NCI-H2171 treated with DMSO at 0.1 percent for 48 hours (cell line): ENCODE measurements at regions not wholly inside any gene's neighbourhood (a gene's known extent, or its start where the extent isn't known, plus 50 kb on each side); places are given as distances from the start of the nearest gene placed in this dataset.

Source experiments
- DNase-seq: peaks from one replicate; lab custom pipeline; 2025; lab: John Stamatoyannopoulos, UW

GRCh38 chr4:62450740-62451139 is 1250.6 kb downstream of the ADGRL3 start:
- DNase-seq, result no peak

GRCh38 chr4:62449538-62449937 is 1249.4 kb downstream of the ADGRL3 start:
- no peak for DNase-seq

- DNase-seq, result no peak
Observed at GRCh38 chr4:62448911-62449310, 1248.8 kb downstream of the ADGRL3 start.

GRCh38 chr4:62439051-62439450 is 1238.9 kb downstream of the ADGRL3 start:
- no peak for DNase-seq

- DNase-seq, result no peak
Observed at GRCh38 chr4:62434921-62435320, 1234.8 kb downstream of the ADGRL3 start.

GRCh38 chr4:62431513-62432231 is 1231.5 kb downstream of the ADGRL3 start:
- peak; percentile 77 for DNase-seq

GRCh38 chr4:62429297-62429696 is 1229.2 kb downstream of the ADGRL3 start:
- no peak for DNase-seq

- no peak for DNase-seq
Observed at GRCh38 chr4:62415256-62415655, 1215.1 kb downstream of the ADGRL3 start.

- DNase-seq, result no peak
Observed at GRCh38 chr4:62414563-62414962, 1214.4 kb downstream of the ADGRL3 start.

GRCh38 chr4:62410371-62411003 is 1210.4 kb downstream of the ADGRL3 start:
- no peak for DNase-seq

GRCh38 chr4:62408454-62408853 is 1208.3 kb downstream of the ADGRL3 start:
- no peak for DNase-seq

- DNase-seq, result no peak
Observed at GRCh38 chr4:62407534-62407933, 1207.4 kb downstream of the ADGRL3 start.

GRCh38 chr4:62402088-62402806 is 1202.1 kb downstream of the ADGRL3 start:
- DNase-seq, result no peak

- DNase-seq, result no peak
Observed at GRCh38 chr4:62399242-62399641, 1199.1 kb downstream of the ADGRL3 start.

- DNase-seq, result no peak
Observed at GRCh38 chr4:62398318-62398717, 1198.2 kb downstream of the ADGRL3 start.

- DNase-seq, result no peak
Observed at GRCh38 chr4:62394766-62395165, 1194.6 kb downstream of the ADGRL3 start.

GRCh38 chr4:62387808-62388207 is 1187.7 kb downstream of the ADGRL3 start:
- no peak for DNase-seq

GRCh38 chr4:62377700-62378099 is 1177.6 kb downstream of the ADGRL3 start:
- no peak for DNase-seq

- no peak for DNase-seq
Observed at GRCh38 chr4:62377245-62377644, 1177.1 kb downstream of the ADGRL3 start.

- no peak for DNase-seq
Observed at GRCh38 chr4:62366939-62367338, 1166.8 kb downstream of the ADGRL3 start.

GRCh38 chr4:62360156-62360545 is 1160.0 kb downstream of the ADGRL3 start:
- DNase-seq, result no peak

GRCh38 chr4:62359441-62360155 is 1159.5 kb downstream of the ADGRL3 start:
- no peak for DNase-seq

GRCh38 chr4:62344915-62345314 is 1144.8 kb downstream of the ADGRL3 start:
- no peak for DNase-seq
